ENCODE measurements at regions not wholly inside any gene's neighbourhood (a gene's known extent, or its start where the extent isn't known, plus 50 kb on each side); places are given as distances from the start of the nearest gene placed in this dataset.
A peak's percentile ranks its signal among the peaks of the same experiment; 100 is the strongest.

DNA sequence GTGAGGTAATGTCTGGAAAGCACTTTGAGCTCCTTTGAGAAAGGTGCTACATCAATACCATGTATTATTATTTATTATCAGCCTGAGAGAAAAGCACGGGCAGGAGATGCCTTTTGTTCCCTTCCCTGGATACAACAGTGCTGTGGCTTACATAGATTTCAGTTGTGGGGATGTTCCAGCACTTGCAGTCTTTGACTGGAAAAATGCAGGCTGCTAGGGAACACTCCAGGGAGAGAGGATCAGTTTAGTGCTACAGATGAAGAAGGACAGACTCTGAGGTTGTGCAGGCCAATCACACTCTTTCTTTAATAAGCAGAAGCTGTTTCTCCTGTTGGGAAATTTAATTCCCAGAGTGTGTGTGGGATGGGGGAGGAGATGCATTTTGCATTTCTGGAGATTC, 94.5 kb upstream of the OBI1 start:
- no peaks in the 10 kb centered on the region for H3K36me3 ChIP-seq (ENCODE audit: insufficient read depth, low read length)
- no peaks in the 10 kb centered on the region for H3K79me2 ChIP-seq (replicated peaks; ENCODE audit: insufficient read depth, low read length)
- peak; percentile 32 for TF ChIP-seq POLR2AphosphoS5 (IDR thresholded peaks at IDR 0.05)
- TF ChIP-seq EZH2 (IDR thresholded peaks at IDR 0.05; ENCODE audit: borderline replicate concordance, insufficient read depth, low read length, poor library complexity, severe bottlenecking) = no peak
- TF ChIP-seq, protein P1, sequence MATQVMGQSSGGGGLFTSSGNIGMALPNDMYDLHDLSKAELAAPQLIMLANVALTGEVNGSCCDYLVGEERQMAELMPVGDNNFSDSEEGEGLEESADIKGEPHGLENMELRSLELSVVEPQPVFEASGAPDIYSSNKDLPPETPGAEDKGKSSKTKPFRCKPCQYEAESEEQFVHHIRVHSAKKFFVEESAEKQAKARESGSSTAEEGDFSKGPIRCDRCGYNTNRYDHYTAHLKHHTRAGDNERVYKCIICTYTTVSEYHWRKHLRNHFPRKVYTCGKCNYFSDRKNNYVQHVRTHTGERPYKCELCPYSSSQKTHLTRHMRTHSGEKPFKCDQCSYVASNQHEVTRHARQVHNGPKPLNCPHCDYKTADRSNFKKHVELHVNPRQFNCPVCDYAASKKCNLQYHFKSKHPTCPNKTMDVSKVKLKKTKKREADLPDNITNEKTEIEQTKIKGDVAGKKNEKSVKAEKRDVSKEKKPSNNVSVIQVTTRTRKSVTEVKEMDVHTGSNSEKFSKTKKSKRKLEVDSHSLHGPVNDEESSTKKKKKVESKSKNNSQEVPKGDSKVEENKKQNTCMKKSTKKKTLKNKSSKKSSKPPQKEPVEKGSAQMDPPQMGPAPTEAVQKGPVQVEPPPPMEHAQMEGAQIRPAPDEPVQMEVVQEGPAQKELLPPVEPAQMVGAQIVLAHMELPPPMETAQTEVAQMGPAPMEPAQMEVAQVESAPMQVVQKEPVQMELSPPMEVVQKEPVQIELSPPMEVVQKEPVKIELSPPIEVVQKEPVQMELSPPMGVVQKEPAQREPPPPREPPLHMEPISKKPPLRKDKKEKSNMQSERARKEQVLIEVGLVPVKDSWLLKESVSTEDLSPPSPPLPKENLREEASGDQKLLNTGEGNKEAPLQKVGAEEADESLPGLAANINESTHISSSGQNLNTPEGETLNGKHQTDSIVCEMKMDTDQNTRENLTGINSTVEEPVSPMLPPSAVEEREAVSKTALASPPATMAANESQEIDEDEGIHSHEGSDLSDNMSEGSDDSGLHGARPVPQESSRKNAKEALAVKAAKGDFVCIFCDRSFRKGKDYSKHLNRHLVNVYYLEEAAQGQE (IDR thresholded peaks at IDR 0.05; ENCODE audit: borderline replicate concordance) = peak; percentile 26
- TF ChIP-seq, protein P2, sequence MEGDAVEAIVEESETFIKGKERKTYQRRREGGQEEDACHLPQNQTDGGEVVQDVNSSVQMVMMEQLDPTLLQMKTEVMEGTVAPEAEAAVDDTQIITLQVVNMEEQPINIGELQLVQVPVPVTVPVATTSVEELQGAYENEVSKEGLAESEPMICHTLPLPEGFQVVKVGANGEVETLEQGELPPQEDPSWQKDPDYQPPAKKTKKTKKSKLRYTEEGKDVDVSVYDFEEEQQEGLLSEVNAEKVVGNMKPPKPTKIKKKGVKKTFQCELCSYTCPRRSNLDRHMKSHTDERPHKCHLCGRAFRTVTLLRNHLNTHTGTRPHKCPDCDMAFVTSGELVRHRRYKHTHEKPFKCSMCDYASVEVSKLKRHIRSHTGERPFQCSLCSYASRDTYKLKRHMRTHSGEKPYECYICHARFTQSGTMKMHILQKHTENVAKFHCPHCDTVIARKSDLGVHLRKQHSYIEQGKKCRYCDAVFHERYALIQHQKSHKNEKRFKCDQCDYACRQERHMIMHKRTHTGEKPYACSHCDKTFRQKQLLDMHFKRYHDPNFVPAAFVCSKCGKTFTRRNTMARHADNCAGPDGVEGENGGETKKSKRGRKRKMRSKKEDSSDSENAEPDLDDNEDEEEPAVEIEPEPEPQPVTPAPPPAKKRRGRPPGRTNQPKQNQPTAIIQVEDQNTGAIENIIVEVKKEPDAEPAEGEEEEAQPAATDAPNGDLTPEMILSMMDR (IDR thresholded peaks at IDR 0.05; ENCODE audit: poor library complexity, severe bottlenecking) = no peak
- no peak for TF ChIP-seq EP300 (conservative IDR thresholded peaks at IDR 0.05; ENCODE audit: poor library complexity, severe bottlenecking)
- no peak overlapping the region for H3K4me2 ChIP-seq (ENCODE audit: low read length)
- no peak overlapping the region for H3K9ac ChIP-seq (ENCODE audit: low read length)
- H3F3A ChIP-seq (ENCODE audit: insufficient read depth, low read length, poor library complexity, severe bottlenecking) = no peaks in the 10 kb centered on the region
- no peaks in the 10 kb centered on the region for H3K27me3 ChIP-seq (ENCODE audit: insufficient read depth, low read depth, low read length)
- no peak overlapping the region for H3K4me3 ChIP-seq (ENCODE audit: low read length)
- no peaks in the 10 kb centered on the region for H3K9me2 ChIP-seq (ENCODE audit: insufficient read depth, low read length)
- H3K27ac ChIP-seq (ENCODE audit: low read length) = no peak overlapping the region
- no peaks in the 10 kb centered on the region for H4K20me1 ChIP-seq (ENCODE audit: insufficient read depth)
- no peaks in the 10 kb centered on the region for H3K9me3 ChIP-seq (ENCODE audit: low read length)
- no peak overlapping the region for H2AFZ ChIP-seq (ENCODE audit: low read depth, low read length)

DNA sequence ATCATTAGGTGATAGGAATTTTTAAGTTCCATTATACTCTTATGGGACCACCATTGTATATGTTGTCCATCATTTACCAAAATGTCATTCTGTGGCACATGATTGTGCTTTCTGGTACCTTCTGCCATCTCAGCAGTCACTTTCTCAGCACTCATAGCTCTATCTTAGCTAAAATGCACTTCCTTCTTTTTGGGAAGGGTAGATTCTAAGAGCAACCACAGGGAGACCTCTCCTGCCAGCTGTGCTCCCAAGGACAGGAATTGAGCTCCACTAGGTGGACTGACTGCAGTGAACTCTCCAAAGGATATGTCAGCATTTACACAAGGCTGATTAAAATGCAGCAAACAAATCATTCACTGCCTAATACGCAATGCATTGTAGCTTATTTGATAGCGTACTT, 91.8 kb upstream of the OBI1 start:
- H3K27me3 ChIP-seq (ENCODE audit: insufficient read depth, low read depth, low read length) = no peaks in the 10 kb centered on the region
- no peaks in the 10 kb centered on the region for H3K36me3 ChIP-seq (ENCODE audit: insufficient read depth, low read length)
- TF ChIP-seq MXI1 (conservative IDR thresholded peaks at IDR 0.05; ENCODE audit: poor library complexity, severe bottlenecking) (no peak), EZH2 (IDR thresholded peaks at IDR 0.05; ENCODE audit: borderline replicate concordance, insufficient read depth, low read length, poor library complexity, severe bottlenecking) (no peak), SMC3 (conservative IDR thresholded peaks at IDR 0.05; ENCODE audit: poor library complexity) (no peak)
- TF ChIP-seq, protein P2 (IDR thresholded peaks at IDR 0.05; ENCODE audit: poor library complexity, severe bottlenecking) = no peak
- no peak overlapping the region for H3K27ac ChIP-seq (ENCODE audit: low read length)
- no peaks in the 10 kb centered on the region for H3K79me2 ChIP-seq (replicated peaks; ENCODE audit: insufficient read depth, low read length)
- H3K4me3 ChIP-seq (ENCODE audit: low read length) = no peak overlapping the region
- no peak overlapping the region for H3K4me2 ChIP-seq (ENCODE audit: low read length)
- no peak overlapping the region for H2AFZ ChIP-seq (ENCODE audit: low read depth, low read length)
- no peaks in the 10 kb centered on the region for H3K9me2 ChIP-seq (ENCODE audit: insufficient read depth, low read length)
- H3F3A ChIP-seq (ENCODE audit: insufficient read depth, low read length, poor library complexity, severe bottlenecking) = no peaks in the 10 kb centered on the region
- H4K20me1 ChIP-seq (ENCODE audit: insufficient read depth) = no peaks in the 10 kb centered on the region
- no peaks in the 10 kb centered on the region for H3K9me3 ChIP-seq (ENCODE audit: low read length)
- no peak overlapping the region for H3K9ac ChIP-seq (ENCODE audit: low read length)
